ENCODE measurements at regions not wholly inside any gene's neighbourhood (a gene's known extent, or its start where the extent isn't known, plus 50 kb on each side); places are given as distances from the start of the nearest gene placed in this dataset.

DNA sequence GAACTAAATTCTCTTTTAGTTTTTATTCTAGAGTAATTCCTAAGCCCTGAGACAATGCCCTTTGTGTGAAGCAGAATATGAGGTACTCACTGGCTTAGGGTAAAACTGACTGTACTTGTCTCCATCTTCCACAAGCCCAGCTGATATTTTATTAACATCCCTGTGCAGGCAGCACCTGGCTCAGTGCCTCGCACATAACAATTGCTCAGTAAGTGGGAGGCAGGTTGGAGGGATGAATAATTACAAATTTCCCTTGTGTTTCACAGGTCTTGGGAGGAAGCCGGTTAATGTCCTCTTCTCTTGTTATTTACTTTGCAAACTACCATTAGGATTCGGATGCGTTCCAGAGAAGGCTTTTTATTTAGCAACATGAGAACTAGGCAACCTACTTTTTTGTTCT, 249.8 kb upstream of the FSHR start:
- Histone ChIP-seq H2AK5ac (ENCODE audit: insufficient read length, low read length) (no peak overlapping the region), H2BK5ac (ENCODE audit: insufficient read length, low read length) (no peak overlapping the region), H2BK120ac (ENCODE audit: low read depth, low read length, poor library complexity, severe bottlenecking) (no peak overlapping the region), H3K27me3 (ENCODE audit: insufficient read depth, low read length) (no peaks in the 10 kb centered on the region), H2BK20ac (ENCODE audit: low read depth, low read length, poor library complexity, severe bottlenecking) (no peak overlapping the region), H3K23me2 (ENCODE audit: insufficient read length, low read depth, low read length, poor library complexity, severe bottlenecking) (no peaks in the 10 kb centered on the region), H3K9me3 (ENCODE audit: control insufficient read depth, low read depth, low read length) (no peaks in the 10 kb centered on the region), H3K4me2 (ENCODE audit: insufficient read depth, insufficient read length, low read length) (no peak overlapping the region), H3K56ac (ENCODE audit: insufficient read length, low read depth, low read length) (no peak overlapping the region), H3K23ac (ENCODE audit: insufficient read length, low read depth, low read length) (no peak overlapping the region), H3K79me2 (ENCODE audit: insufficient read depth, low read length) (no peaks in the 10 kb centered on the region), H3K9ac (ENCODE audit: extremely low read depth, insufficient read length, low read length) (no peak overlapping the region), H2AFZ (ENCODE audit: low read length) (no peak overlapping the region), H3T11ph (ENCODE audit: low read length) (no peak overlapping the region), H2BK15ac (ENCODE audit: low read depth, low read length) (no peak overlapping the region), H3K4me1 (ENCODE audit: insufficient read depth, low read length) (peaks cover 6% of the 10 kb centered on the region; the same call in 1 of the 2 replicates), H4K91ac (ENCODE audit: insufficient read length, low read depth, low read length) (no peak overlapping the region), H4K20me1 (ENCODE audit: control insufficient read depth, insufficient read depth, insufficient read length) (no peaks in the 10 kb centered on the region), H4K5ac (ENCODE audit: insufficient read length, low read depth, low read length) (no peak overlapping the region), H3K18ac (ENCODE audit: insufficient read length, low read depth, low read length) (no peak overlapping the region), H3K4ac (ENCODE audit: low read depth, low read length) (no peak overlapping the region), H3K14ac (ENCODE audit: insufficient read depth, low read length) (no peak overlapping the region), H4K8ac (replicated peaks; ENCODE audit: insufficient read length, low read depth, low read length) (no peak overlapping the region), H2BK12ac (ENCODE audit: insufficient read length, low read depth, low read length) (no peak overlapping the region), H3K27ac (ENCODE audit: insufficient read length, low read depth, low read length) (no peak overlapping the region), H3K79me1 (ENCODE audit: insufficient read depth, low read depth, low read length, poor library complexity, severe bottlenecking) (no peaks in the 10 kb centered on the region)
- H3K27ac Mint-ChIP-seq = peak overlapping the region in 2 of 3 experiments; percentile 84 to 86; a peak in 2 of 7 replicates
- TF ChIP-seq, protein P1, sequence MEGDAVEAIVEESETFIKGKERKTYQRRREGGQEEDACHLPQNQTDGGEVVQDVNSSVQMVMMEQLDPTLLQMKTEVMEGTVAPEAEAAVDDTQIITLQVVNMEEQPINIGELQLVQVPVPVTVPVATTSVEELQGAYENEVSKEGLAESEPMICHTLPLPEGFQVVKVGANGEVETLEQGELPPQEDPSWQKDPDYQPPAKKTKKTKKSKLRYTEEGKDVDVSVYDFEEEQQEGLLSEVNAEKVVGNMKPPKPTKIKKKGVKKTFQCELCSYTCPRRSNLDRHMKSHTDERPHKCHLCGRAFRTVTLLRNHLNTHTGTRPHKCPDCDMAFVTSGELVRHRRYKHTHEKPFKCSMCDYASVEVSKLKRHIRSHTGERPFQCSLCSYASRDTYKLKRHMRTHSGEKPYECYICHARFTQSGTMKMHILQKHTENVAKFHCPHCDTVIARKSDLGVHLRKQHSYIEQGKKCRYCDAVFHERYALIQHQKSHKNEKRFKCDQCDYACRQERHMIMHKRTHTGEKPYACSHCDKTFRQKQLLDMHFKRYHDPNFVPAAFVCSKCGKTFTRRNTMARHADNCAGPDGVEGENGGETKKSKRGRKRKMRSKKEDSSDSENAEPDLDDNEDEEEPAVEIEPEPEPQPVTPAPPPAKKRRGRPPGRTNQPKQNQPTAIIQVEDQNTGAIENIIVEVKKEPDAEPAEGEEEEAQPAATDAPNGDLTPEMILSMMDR (conservative IDR thresholded peaks at IDR 0.05) = no peak
- H3K27me3 Mint-ChIP-seq (ENCODE audit: low read depth) = no peaks in the 10 kb centered on the region
- DNase-seq = no peak
- H3K4me3 Mint-ChIP-seq = peak overlapping the region in 1 of 2 experiments; percentile 41; a peak in 1 of 5 replicates
- no peaks in the 10 kb centered on the region; a peak in 1 of 7 replicates for H3K36me3 Mint-ChIP-seq (ENCODE audit: insufficient read depth in 1 of 3, low read depth in 3 of 3)
- H3K4me1 Mint-ChIP-seq = peaks cover 13 to 14% of the 10 kb centered on the region in 2 experiments
- H3K9me3 Mint-ChIP-seq = no peaks in the 10 kb centered on the region
- no CpG with 5 or more reads among the region's 4 CpGs for WGBS (ENCODE audit: extremely low coverage, insufficient read length, low lambda C conversion rate)
